ENCODE measurements at regions not wholly inside any gene's neighbourhood (a gene's known extent, or its start where the extent isn't known, plus 50 kb on each side); places are given as distances from the start of the nearest gene placed in this dataset.

DNA sequence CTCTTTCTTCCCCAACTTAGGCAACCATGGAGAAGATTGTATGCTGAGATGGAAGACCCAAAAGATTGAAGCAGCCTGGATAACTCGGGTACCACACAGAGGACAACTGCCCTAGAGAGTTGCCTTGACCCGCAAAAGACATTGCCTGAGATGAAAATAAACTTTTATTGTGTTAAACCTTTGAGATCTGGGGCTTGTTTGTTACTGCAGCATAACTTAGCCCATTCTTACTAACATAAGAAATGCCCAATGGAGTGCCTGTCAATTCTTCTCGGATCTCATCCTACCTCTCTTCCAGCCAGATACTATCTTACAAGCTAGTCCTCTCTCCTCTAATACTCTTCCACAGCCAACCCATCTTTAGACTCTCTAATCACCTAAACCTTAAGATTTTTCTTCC lies 76.8 kb downstream of the GCNT4 start:
- Histone ChIP-seq H3K36me3 (ENCODE audit: control insufficient read depth in 2 of 3, insufficient read depth in 3 of 3, low read length in 3 of 3) (no peaks in the 10 kb centered on the region), H3K27ac (ENCODE audit: low read depth in 2 of 2, low read length in 2 of 2) (no peak overlapping the region), H3K9me3 (ENCODE audit: control insufficient read depth in 2 of 3, insufficient read depth in 1 of 3, low read length in 3 of 3) (no peaks in the 10 kb centered on the region), H3K4me3 (ENCODE audit: low read length in 3 of 3) (no peak overlapping the region), H3K27me3 (ENCODE audit: control insufficient read depth, insufficient read depth, low read length) (no peaks in the 10 kb centered on the region), H3K4me1 (ENCODE audit: control insufficient read depth in 2 of 3, insufficient read depth in 2 of 3, low read depth in 1 of 3, low read length in 3 of 3) (no peaks in the 10 kb centered on the region), H3K9ac (ENCODE audit: low read length in 3 of 3) (no peak overlapping the region)
- no peak for DNase-seq
- intact Hi-C loops (cut with DNase I): no loop called here
- TF ChIP-seq CTCF (IDR thresholded peaks at IDR 0.05; ENCODE audit: borderline replicate concordance, extremely low read depth, insufficient read depth): no peak
- FAIRE-seq: no peak

DNA sequence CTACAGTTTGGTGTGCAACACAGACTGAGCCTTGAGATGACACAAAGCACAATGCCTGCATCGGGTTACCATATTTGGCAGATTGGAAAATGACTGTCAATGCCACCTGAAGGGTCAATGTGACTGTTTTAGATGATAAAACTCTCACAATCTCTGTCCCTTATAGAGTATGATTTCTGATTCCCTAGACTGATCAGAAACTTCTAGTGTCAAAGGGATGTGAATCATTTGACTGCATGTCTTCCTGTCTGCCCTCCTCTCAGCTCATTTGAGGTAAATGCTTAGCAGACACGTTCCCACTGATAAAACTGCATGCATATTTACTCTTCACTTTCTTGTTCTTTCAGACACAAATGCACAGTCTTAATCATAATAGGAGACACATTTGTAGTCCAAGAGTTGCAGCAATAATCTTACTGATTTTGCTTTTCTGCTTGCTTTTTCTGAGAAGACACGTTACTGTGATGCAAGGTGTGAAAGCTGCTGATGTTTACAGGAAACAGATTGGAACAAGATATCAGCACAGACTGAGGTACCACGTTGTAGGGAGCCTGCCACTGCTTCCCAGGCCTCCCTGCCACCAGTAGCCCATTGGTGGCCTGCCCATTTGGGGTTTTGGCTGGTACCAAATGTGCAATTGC lies 77.8 kb downstream of the GCNT4 start:
- no peaks in the 10 kb centered on the region for H3K9me3 ChIP-seq (ENCODE audit: control insufficient read depth in 2 of 3, insufficient read depth in 1 of 3, low read length in 3 of 3)
- FAIRE-seq: no peak
- H3K9ac ChIP-seq (ENCODE audit: low read length in 3 of 3): no peak overlapping the region
- H3K27ac ChIP-seq (ENCODE audit: low read depth in 2 of 2, low read length in 2 of 2): no peak overlapping the region
- no peaks in the 10 kb centered on the region for H3K27me3 ChIP-seq (ENCODE audit: control insufficient read depth, insufficient read depth, low read length)
- no peaks in the 10 kb centered on the region for H3K4me1 ChIP-seq (ENCODE audit: control insufficient read depth in 2 of 3, insufficient read depth in 2 of 3, low read depth in 1 of 3, low read length in 3 of 3)
- no peak for DNase-seq
- intact Hi-C loops (cut with DNase I): no loop called here
- no peak overlapping the region for H3K4me3 ChIP-seq (ENCODE audit: low read length in 3 of 3)
- no peaks in the 10 kb centered on the region for H3K36me3 ChIP-seq (ENCODE audit: control insufficient read depth in 2 of 3, insufficient read depth in 3 of 3, low read length in 3 of 3)
- no peak for TF ChIP-seq CTCF (IDR thresholded peaks at IDR 0.05; ENCODE audit: borderline replicate concordance, extremely low read depth, insufficient read depth)

DNA sequence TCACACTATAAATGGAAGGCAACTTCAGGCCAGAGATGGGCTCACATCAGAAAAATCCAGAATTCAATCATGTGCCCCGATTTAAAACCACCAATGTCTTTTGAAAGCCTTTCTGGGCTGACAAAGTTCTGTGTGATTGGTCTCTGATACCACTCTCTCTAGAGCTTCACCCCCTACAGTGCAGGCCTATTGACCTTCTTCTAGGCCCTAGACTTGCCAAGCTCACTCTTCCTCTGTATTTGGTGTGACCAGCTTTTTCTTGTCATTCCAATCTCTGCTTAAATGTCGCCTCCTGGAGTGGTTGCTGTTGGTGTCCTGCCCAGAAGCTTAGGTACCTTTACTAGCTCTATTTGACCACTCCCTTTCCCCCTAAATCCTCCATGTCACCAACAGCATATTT lies 78.7 kb downstream of the GCNT4 start:
- no peaks in the 10 kb centered on the region for H3K36me3 ChIP-seq (ENCODE audit: control insufficient read depth in 2 of 3, insufficient read depth in 3 of 3, low read length in 3 of 3)
- no peak for FAIRE-seq

More for the DNA sequence above, 78.7 kb downstream of the GCNT4 start:
- TF ChIP-seq CTCF (IDR thresholded peaks at IDR 0.05; ENCODE audit: borderline replicate concordance, extremely low read depth, insufficient read depth): no peak
- no peak overlapping the region for H3K9ac ChIP-seq (ENCODE audit: low read length in 3 of 3)
- no peaks in the 10 kb centered on the region for H3K27me3 ChIP-seq (ENCODE audit: control insufficient read depth, insufficient read depth, low read length)
- intact Hi-C loops (cut with DNase I): no loop called here
- H3K9me3 ChIP-seq (ENCODE audit: control insufficient read depth in 2 of 3, insufficient read depth in 1 of 3, low read length in 3 of 3): no peaks in the 10 kb centered on the region
- no peak overlapping the region for H3K27ac ChIP-seq (ENCODE audit: low read depth in 2 of 2, low read length in 2 of 2)
- H3K4me1 ChIP-seq (ENCODE audit: control insufficient read depth in 2 of 3, insufficient read depth in 2 of 3, low read depth in 1 of 3, low read length in 3 of 3): no peaks in the 10 kb centered on the region
- H3K4me3 ChIP-seq (ENCODE audit: low read length in 3 of 3): no peak overlapping the region
- DNase-seq: no peak
